ENCODE measurements at regions not wholly inside any gene's neighbourhood (a gene's known extent, or its start where the extent isn't known, plus 50 kb on each side); places are given as distances from the start of the nearest gene placed in this dataset.
"Not testable (repeated sequence)": the region's sequence is repeated elsewhere in the genome, so short reads cannot be mapped to it uniquely, and the experiment has no call there.

DNA sequence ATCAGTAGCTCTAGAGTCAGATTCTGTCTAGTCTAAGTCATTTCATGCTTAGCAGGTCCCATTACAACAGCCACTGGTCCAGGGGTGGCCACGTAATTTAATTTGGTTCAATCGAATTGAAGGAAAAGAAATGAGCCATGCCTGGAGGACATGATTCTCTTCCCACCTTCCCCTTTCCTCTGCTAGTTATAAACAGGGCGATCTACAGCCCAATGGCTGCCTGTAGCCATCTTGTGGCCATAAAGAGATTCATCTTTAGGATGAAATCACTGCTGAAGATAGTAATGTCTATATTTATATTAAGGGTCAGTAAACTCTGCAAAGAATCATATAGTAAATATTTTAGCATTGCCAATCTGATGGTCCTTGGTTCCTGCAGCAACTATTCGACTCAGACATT, 107.4 kb downstream of the SPDYE17 start:
- not testable (repeated sequence) for DNase-seq

DNA sequence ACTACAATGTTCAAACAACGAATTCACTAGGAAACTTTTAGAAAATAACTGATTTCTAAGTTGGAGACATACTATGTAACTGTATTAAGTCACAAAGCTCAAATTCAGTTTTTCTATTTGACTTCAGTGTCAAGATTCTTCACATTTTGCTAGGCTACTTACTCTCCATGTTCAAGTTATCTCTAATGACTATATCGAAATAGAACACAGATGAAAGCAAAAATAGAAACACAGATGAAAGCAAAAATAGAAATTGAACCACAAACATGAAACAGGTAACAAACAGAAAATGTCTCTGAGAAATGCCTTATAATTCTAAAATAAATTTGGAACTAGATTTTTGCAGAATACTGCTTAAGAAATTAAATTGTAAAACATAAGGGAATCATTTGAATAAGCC, 113.5 kb downstream of the SPDYE17 start:
- not testable (repeated sequence) for DNase-seq

DNA sequence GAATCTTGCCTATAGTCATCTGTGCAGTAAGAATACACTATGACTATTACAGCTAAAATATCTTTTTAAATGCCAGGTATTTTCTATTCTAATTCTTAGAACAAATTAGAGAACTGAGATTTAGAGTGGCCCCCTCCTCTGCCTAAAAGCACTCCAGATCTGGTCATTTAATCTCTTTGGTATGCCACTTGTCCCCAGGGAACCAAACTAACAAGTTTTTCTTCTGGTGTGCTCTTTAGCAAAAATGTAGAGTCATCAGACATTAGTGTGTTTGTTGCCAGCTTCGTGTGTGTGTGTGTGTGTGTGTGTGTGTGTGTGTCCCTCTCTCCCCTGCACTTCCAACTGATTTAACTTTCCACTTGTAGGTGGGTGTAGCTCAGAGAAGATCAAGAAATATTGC, 117.8 kb downstream of the SPDYE17 start:
- not testable (repeated sequence) for DNase-seq

DNA sequence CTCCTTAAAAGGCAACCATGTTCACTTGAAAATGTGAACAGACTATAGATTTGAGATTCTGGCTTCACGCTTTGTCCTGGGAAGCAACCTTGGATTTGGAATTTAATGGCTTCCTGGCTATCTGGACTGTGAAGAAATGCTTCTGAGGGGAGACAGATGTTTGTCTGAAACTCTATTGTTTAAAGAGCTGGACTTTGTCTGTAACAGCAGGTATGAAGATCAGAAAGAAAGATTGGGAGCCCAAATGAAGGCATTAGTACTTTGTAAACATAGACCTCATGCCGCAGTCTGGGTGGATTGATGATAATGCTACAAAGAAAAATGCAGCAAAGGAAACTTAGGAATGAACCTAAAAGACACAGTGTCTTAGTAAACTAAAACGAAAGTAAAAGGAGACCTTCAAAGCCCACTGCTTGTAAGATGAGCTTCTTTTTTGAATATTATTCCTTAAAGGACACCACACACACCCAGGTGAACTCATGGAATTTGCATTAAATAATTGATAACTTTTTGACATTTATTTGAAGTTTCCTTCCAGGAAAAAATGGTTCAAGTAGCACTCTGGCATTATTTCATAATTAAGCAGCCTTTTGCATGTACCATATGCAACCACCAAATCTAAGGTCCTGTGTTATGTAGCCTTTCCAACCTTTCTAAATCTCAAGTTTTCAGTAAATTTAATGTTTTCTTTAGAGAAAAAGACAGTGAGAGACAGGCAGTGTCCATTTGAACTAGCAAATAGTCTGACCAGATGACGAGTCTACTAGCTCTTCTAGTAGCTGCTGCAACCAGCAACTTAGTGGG, 119.9 kb downstream of the SPDYE17 start:
- peak; percentile 5 for DNase-seq

DNA sequence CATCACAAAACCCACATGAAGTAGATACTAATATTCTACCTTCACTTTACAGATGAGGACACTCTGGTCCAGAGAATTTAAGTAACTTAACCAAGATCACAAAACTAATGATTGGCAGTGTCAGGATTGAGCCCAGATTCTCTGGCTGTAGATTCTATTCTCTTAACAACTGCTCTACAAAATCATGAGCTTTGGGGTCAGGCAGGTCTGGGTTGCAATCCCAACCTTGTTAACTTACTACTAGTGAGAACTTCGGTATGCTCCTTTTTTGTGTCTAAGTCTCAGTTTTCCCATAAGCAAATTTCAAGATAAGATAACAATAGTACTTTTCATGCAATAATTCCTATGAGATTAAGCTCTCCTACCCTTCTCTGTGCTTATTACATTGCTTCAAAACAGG, 127.5 kb downstream of the SPDYE17 start:
- DNase-seq: not testable (repeated sequence)

- DNase-seq: not testable (repeated sequence)
Measured at GRCh38 chr7:76901944-76902710, 130.0 kb downstream of the SPDYE17 start.

- not testable (repeated sequence) for DNase-seq
Measured at GRCh38 chr7:76898807-76899206, 133.4 kb downstream of the SPDYE17 start.

- not testable (repeated sequence) for DNase-seq
Measured at GRCh38 chr7:76897007-76897406, 135.2 kb downstream of the SPDYE17 start.

- not testable (repeated sequence) for DNase-seq
Measured at GRCh38 chr7:76895696-76896095, 136.5 kb downstream of the SPDYE17 start.

DNA sequence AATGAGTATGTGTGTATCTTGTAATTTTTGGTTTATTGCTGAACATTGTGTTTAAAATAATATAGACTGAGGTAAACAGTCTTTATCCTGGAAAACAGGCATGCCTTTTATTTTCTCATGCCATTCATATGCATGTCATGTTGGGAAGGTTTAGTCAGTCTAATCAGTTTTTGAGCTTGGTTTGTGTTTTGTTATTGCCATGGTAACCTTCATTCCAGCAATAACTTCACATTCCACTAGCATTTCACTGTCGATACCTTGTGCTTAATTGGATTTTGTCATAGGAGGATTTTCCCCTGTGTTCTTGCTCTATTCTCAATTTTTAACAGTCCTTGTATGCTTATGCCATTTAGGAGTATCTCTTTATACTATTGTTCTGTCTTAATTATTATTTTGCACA, 140.4 kb downstream of the SPDYE17 start:
- not testable (repeated sequence) for DNase-seq

GRCh38 chr7:76879733-76880288, 152.3 kb downstream of the SPDYE17 start:
- not testable (repeated sequence) for DNase-seq

GRCh38 chr7:76875760-76876159, 156.4 kb downstream of the SPDYE17 start:
- not testable (repeated sequence) for DNase-seq

DNA sequence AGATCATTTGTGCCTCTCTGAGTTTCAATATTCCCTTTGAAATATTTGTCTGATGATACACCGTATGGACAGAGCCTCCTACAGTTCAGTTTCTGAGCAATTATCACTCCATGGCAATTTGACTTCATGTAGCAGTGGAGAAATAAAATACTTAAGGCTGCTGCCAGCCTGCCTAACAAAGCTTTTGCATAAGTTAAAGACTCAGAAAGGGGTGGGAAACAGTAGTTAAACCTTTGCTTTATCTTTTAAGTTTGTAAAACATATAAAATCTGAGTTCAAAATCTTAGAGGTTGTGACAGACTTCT, 161.7 kb downstream of the SPDYE17 start:
- not testable (repeated sequence) for DNase-seq

DNA sequence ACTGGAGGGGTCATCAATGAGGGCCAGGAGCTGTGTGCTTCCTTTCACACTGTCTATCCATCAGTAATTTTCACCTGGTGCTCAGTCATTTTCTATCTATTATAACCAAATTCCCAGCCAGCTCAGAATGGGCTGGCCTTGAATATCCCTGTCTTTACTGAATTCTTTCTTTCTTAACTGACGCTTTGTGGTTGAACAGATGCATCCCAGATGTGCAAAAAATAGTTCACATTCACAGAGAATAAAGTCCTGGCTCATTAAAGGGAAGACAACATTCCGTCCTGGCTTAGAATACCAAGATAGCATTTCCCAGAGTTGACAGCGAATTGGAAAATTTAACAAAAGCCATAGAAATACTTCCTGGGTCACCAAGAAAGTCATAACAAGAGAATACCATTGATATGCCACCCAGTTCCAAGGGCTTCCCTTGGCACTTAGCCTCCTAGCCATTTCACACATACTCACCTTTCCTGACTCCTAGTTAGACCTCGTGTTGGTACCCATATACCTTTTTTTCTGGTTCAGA, 164.7 kb downstream of the SPDYE17 start:
- DNase-seq: not testable (repeated sequence)

- DNase-seq: not testable (repeated sequence)
Measured at GRCh38 chr7:76863150-76863773, 168.9 kb downstream of the SPDYE17 start.

- not testable (repeated sequence) for DNase-seq
Measured at GRCh38 chr7:76862241-76862640, 169.9 kb downstream of the SPDYE17 start.

GRCh38 chr7:76859933-76860332, 172.2 kb downstream of the SPDYE17 start:
- DNase-seq: not testable (repeated sequence)

GRCh38 chr7:76854631-76855030, 177.5 kb downstream of the SPDYE17 start:
- DNase-seq: not testable (repeated sequence)

- not testable (repeated sequence) for DNase-seq
Measured at GRCh38 chr7:76852787-76853584, 179.2 kb downstream of the SPDYE17 start.

- not testable (repeated sequence) for DNase-seq
Measured at GRCh38 chr7:76852362-76852761, 179.8 kb downstream of the SPDYE17 start.

- DNase-seq: not testable (repeated sequence)
Measured at GRCh38 chr7:76851617-76852016, 180.5 kb downstream of the SPDYE17 start.
